NCI-H1417 treated with DMSO at 0.1 percent for 48 hours (cell line): ENCODE measurements at regions not wholly inside any gene's neighbourhood (a gene's known extent, or its start where the extent isn't known, plus 50 kb on each side); places are given as distances from the start of the nearest gene placed in this dataset.
"Not testable (repeated sequence)": the region's sequence is repeated elsewhere in the genome, so short reads cannot be mapped to it uniquely, and the experiment has no call there.

Source experiments
- DNase-seq: peaks from one replicate; lab custom pipeline; 2025; lab: John Stamatoyannopoulos, UW

GRCh38 chr10:2627969-2628368 is 439.4 kb upstream of the PFKP start:
- DNase-seq = no peak

GRCh38 chr10:2625094-2625493 is 442.3 kb upstream of the PFKP start:
- no peak for DNase-seq

- no peak for DNase-seq
These were observed 443.6 kb upstream of the PFKP start for GRCh38 chr10:2623675-2624274.

GRCh38 chr10:2620827-2621521 is 446.4 kb upstream of the PFKP start:
- no peak for DNase-seq

DNA sequence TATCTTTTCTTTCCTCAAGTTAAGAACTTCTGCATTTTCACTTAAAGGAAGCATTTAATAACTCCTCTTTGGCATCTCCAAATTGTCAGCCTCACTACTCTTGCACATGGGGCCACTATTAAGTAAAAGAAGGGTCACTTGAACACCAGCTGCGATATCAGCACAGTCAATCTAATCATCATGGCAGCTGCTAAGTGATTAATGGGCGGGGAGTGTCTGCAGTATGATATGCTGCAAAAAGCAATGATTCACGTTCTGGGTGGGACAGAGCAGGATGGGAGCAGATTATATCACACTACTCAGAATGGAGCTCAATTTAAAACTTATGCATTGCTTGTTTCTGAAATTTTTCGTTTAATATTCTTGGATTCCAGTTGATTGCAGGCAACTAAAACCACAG is 447.4 kb upstream of the PFKP start:
- DNase-seq = no peak

DNA sequence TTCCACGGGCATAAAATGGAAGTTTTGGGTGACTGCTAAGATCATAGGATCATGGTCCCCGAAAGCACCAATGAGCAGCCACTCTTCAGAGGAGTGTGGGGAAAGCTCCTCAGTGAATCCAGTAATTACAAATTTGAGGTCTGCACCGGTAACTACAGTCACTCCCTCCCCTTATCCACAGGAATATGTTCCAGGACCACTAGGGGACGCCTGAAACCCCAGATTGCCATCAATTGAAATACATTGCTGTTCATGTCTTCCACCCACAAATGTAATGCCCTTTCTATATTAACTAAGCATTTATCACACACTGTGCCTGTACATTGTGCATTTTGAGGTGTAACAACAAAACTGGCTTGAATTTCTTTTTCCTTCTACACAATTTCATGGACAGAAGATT is 447.9 kb upstream of the PFKP start:
- DNase-seq = no peak

- DNase-seq = no peak
These were observed 448.7 kb upstream of the PFKP start for GRCh38 chr10:2618690-2619089.

DNA sequence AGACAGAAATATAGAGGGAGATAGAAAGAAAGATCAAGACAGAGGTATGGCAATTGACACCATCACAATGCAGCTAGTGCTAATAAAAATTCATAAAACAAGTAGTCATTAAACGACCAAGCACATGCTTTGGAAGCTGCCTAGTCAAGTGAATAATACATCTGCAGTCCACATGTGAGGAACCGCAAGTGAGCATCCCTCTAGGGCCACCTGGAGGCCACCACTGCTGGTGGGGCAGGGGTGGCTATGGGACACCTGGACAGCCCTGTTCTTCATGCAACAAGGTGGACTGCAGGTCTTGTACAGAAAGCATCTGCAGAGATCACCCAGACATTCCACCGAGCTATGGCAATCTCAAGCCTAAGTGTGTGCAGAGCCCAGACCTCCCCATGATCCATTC is 451.1 kb upstream of the PFKP start:
- DNase-seq = no peak

DNA sequence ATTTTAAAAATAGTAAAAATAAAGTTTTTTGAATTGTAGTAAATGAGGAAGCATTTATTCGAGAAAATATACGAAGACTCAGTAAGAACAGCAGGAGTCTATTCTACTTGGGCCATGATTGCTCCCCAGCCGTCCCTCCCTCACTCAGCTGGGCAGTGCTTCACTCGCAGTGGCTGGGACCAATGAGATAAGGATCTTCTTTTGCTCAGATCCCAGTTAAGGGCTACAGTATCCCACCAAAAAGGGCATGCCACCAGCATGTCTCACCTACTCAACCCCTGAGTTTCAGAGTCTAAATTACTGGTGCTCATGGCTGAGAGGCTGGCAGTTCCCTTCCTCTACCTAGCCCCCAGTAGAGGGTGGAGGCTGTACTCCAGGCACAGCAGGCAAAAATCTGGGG is 455.7 kb upstream of the PFKP start:
- no peak for DNase-seq

DNA sequence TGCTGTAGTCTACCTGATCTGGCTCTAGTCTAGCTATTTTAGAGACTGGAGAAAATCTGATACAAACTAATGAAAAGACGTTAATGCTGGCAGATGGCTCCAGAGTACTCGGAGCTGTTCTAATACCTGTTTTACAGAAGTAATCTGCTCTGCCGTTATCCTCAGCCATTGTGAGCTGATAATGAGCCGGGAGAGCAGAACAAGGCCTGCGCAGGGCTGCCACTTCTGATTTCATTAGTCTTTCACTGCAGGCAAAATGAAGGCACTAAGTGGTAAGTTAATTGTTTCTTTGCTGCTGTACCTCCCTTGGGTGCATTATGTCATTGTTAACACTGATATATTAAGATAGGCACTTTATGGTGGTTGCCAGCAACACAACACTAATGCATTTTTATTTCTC is 456.4 kb upstream of the PFKP start:
- no peak for DNase-seq

DNA sequence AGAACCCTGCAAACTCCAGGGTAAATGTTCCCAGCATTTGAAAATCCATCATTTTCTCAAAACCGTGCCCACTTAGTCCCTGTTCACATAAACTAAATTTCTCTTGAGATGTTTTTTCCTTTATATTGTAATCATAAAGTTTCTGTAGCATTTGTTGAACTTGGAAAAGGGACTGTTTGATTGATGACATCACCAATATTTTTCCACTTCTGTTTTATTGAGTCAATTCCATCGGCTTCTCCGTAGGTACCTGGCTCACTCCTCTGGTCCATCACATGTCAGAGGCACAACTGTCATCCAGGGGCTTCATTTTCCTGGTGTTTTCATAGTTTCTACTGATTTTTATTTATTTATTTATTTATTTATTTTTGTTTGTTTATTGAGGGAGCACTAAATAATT is 462.5 kb upstream of the PFKP start:
- no peak for DNase-seq

DNA sequence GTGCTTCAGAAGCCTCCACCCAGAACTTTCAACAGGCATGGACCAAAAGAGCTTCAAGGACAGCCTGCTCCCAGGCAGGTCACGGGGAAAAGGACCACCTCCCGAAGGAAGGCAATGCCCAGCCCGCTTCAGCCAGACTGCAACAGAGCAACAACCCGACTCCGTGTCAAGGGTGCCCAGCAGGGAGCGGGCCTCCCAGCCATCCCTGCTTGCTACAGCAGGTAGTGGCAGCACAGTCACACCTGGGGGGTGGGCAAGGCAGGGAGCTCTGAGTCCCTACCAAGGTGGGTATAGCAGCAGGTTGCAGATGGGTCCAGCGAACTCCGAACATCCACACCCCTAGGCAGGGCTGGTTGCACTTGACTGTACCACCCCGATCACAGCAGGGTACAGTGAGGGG is 467.8 kb upstream of the PFKP start:
- DNase-seq = no peak

GRCh38 chr10:2592360-2593160 is 474.8 kb upstream of the PFKP start:
- no peak for DNase-seq

DNA sequence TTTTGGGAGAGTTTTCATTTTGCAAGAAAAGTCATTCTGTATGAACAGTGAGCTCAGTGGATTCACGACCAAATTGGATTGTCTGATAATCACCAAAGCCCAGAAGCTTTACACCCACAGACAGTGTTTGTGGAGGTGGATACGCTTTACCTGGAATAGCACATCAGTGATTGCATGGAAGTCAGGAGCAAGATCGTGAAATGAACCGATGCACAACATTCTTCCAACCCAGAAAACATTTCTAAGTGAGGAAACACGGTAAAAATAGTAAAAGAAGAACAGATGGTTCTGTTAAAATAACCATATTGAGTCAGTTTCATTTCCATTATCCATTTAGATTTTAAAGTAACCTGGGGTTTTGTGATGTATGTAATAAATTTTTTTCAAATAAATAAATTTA is 478.2 kb upstream of the PFKP start:
- DNase-seq = no peak

GRCh38 chr10:2584385-2584784 is 483.0 kb upstream of the PFKP start:
- DNase-seq = no peak

DNA sequence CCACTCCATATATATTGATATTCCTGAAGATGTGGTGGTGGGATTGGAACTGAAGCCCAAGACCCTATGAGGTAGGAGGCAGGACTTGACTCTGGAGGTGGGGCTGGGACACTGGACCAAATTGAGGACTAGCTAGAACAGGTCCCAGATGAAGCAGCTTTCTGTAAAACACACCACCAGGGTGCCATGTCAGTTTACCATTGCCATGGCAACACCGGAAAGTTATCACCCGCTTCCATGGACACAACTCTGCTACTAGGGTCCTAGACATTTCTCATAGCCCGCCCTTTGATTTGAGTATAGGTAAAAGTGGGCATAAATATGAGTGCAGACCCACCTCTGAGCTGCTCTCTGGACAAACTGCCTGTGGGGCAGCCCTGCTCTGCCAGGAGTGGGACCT is 490.5 kb upstream of the PFKP start:
- DNase-seq = no peak

- no peak for DNase-seq
These were observed 491.9 kb upstream of the PFKP start for GRCh38 chr10:2575460-2575859.

GRCh38 chr10:2572611-2573010 is 494.7 kb upstream of the PFKP start:
- DNase-seq = no peak

GRCh38 chr10:2556883-2557282 is 510.5 kb upstream of the PFKP start:
- DNase-seq = no peak

DNA sequence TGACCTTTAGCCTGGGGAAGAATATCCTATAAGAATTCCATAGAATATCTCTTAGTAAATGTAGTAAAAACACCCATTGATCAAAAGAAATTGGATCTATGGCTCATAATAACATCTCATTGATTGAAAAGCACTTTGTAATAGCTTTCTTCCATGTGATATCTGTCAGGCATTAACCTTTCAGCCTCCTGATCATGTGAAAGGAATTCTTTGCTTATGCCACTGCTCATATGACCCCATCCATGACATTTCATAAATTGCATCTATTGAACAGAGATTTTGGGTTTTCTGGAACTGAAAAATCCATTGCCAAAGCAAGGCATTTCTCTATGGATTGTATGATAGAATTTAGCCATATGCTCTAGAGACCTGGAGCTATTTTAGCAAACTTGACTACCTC is 519.3 kb upstream of the PFKP start:
- no peak for DNase-seq

DNA sequence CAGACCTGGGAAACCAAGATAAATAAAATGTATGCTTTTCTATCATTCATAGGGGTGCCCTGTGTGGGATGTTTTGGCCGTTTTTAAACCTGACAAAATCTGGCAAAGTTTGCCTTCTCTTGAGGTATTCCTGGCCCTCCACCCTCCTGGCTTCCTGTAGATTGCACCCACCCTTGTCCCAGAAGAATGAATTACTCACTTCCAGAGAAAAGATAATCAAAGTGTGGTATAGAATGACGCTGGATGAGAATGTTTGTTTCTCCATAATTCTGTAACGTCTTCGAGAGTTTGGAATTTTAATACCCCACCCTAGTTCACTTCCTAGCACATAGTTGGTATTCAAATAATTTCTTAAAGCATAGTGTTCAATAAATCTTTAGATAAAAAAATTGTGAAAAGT is 519.7 kb upstream of the PFKP start:
- DNase-seq = no peak

GRCh38 chr10:2546894-2547293 is 520.5 kb upstream of the PFKP start:
- DNase-seq = not testable (repeated sequence)

GRCh38 chr10:2543974-2544373 is 523.4 kb upstream of the PFKP start:
- DNase-seq = no peak
